GM11168 (cell line): ENCODE measurements at regions not wholly inside any gene's neighbourhood (a gene's known extent, or its start where the extent isn't known, plus 50 kb on each side); places are given as distances from the start of the nearest gene placed in this dataset.
"Not testable (repeated sequence)": the region's sequence is repeated elsewhere in the genome, so short reads cannot be mapped to it uniquely, and the experiment has no call there.

Source experiments
- in situ Hi-C: fragments of 300-500 bp; cut with MboI; formaldehyde crosslinking; loops from one replicate; pipeline ENCODE4 v1.12.0; 2022; ENCODE audit warnings: low sequenced_read_pairs; ENCODE audit not compliant: unreplicated experiment

- in situ Hi-C loops, result no loop called here
These were observed 254.9 kb upstream of the CWC22 start for GRCh38 chr2:180261976-180262375.

- in situ Hi-C loops, result no loop called here
These were observed 251.5 kb upstream of the CWC22 start for GRCh38 chr2:180258579-180258978.

GRCh38 chr2:180258041-180258537 lies 251.0 kb upstream of the CWC22 start:
- in situ Hi-C loops, result no loop called here

- in situ Hi-C loops, result no loop called here
These were observed 250.2 kb upstream of the CWC22 start for GRCh38 chr2:180257247-180257646.

- in situ Hi-C loops, result no loop called here
These were observed 248.9 kb upstream of the CWC22 start for GRCh38 chr2:180255981-180256380.

GRCh38 chr2:180254872-180255271 lies 247.8 kb upstream of the CWC22 start:
- in situ Hi-C loops, result no loop called here

GRCh38 chr2:180247658-180248057 lies 240.6 kb upstream of the CWC22 start:
- in situ Hi-C loops, result no loop called here

GRCh38 chr2:180246268-180246667 lies 239.2 kb upstream of the CWC22 start:
- in situ Hi-C loops, result no loop called here

- in situ Hi-C loops, result no loop called here
These were observed 233.7 kb upstream of the CWC22 start for GRCh38 chr2:180240774-180241173.

GRCh38 chr2:180238729-180239128 lies 231.6 kb upstream of the CWC22 start:
- in situ Hi-C loops, result no loop called here

GRCh38 chr2:180236061-180236460 lies 229.0 kb upstream of the CWC22 start:
- in situ Hi-C loops, result not testable (repeated sequence)

- in situ Hi-C loops, result not testable (repeated sequence)
These were observed 228.4 kb upstream of the CWC22 start for GRCh38 chr2:180235506-180235905.

- in situ Hi-C loops, result not testable (repeated sequence)
These were observed 227.9 kb upstream of the CWC22 start for GRCh38 chr2:180234991-180235390.

- in situ Hi-C loops, result no loop called here
These were observed 223.9 kb upstream of the CWC22 start for GRCh38 chr2:180231015-180231414.

- in situ Hi-C loops, result no loop called here
These were observed 220.4 kb upstream of the CWC22 start for GRCh38 chr2:180227461-180227860.

GRCh38 chr2:180225118-180225517 lies 218.0 kb upstream of the CWC22 start:
- in situ Hi-C loops, result no loop called here

GRCh38 chr2:180222644-180223043 lies 215.5 kb upstream of the CWC22 start:
- in situ Hi-C loops, result no loop called here

- in situ Hi-C loops, result no loop called here
These were observed 212.4 kb upstream of the CWC22 start for GRCh38 chr2:180219491-180219890.

- in situ Hi-C loops, result no loop called here
These were observed 201.7 kb upstream of the CWC22 start for GRCh38 chr2:180208841-180209240.

GRCh38 chr2:180205621-180206235 lies 198.6 kb upstream of the CWC22 start:
- in situ Hi-C loops, result no loop called here

- in situ Hi-C loops, result no loop called here
These were observed 196.9 kb upstream of the CWC22 start for GRCh38 chr2:180203972-180204371.

- in situ Hi-C loops, result no loop called here
These were observed 195.4 kb upstream of the CWC22 start for GRCh38 chr2:180202467-180202951.
